ENCODE measurements at regions not wholly inside any gene's neighbourhood (a gene's known extent, or its start where the extent isn't known, plus 50 kb on each side); places are given as distances from the start of the nearest gene placed in this dataset.
"Not testable (repeated sequence)": the region's sequence is repeated elsewhere in the genome, so short reads cannot be mapped to it uniquely, and the experiment has no call there.

- DNase-seq (ENCODE audit: extremely low spot score) = no peak
- CTCF ChIA-PET = interaction anchor here (0.9 kb wide), 1 partner anchor 10 kb away, joined by 3 read pairs; no protein-coding TSS in a partner anchor
- no peak for TF ChIP-seq CTCF (IDR thresholded peaks at IDR 0.05; ENCODE audit: control extremely low read depth, extremely low read depth, low read depth, missing control alignments)
- POLR2A ChIA-PET = no interaction called here
Measured at GRCh38 chr18:47383729-47384128, 132.3 kb upstream of the SKOR2 start.

DNA sequence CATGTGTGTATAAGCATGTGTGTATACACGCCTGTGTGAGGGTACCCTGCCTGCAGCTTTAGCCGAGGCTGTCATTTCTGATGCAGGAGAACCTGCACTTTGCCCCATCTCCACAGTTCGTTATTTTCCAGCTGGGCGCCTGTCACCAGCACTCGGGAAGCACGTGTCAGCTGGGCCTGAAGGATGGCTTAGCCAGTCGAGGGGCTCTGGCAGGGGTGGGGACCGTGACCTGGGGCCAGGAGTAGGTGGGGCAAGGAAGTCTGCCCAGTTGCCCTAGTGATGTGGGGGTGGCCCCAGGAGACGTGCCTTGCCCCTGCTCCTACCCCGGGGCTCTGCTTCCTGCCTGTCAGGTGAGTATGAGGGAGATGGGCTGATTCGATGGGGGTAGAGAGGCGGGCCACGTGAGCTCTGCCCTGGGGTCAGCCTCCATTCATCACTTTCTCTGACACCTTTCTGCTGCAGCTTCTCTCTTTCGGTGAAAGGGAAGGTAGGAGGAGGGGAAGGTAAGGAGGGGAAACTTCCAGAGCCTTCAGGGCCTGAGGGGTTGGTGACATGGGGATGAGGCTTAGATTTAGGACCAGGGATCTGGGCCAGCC lies 130.6 kb upstream of the SKOR2 start:
- no peak for DNase-seq (ENCODE audit: extremely low spot score)
- CTCF ChIA-PET = interaction anchor here (3.0 kb wide), 1 partner anchor 15 kb away, joined by 9 read pairs; no protein-coding TSS in a partner anchor
- TF ChIP-seq CTCF (IDR thresholded peaks at IDR 0.05; ENCODE audit: control extremely low read depth, extremely low read depth, low read depth, missing control alignments) = no peak
- POLR2A ChIA-PET = no interaction called here

DNA sequence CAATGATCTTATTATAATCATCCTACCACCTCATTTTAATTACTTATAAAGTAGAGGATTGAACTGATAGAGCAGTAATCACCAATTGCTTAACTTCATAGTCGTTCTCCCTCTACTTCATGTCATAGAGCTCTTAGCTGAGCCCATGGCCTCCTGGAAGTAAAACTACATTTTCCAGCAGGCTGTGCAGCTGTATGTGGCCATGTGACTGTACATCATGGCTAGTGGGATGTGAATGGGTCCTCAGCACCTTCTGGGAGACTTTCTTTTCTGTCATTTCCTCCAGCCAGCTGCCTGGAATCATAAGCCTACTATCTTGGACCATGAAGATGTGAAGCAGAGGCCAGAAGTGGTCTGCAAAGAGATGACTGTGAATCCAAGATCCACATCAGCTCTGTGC lies 128.7 kb upstream of the SKOR2 start:
- ChIA-PET POLR2A (no interaction called here), CTCF (no interaction called here)
- no peak for DNase-seq (ENCODE audit: extremely low spot score)
- no peak for TF ChIP-seq CTCF (IDR thresholded peaks at IDR 0.05; ENCODE audit: control extremely low read depth, extremely low read depth, low read depth, missing control alignments)

DNA sequence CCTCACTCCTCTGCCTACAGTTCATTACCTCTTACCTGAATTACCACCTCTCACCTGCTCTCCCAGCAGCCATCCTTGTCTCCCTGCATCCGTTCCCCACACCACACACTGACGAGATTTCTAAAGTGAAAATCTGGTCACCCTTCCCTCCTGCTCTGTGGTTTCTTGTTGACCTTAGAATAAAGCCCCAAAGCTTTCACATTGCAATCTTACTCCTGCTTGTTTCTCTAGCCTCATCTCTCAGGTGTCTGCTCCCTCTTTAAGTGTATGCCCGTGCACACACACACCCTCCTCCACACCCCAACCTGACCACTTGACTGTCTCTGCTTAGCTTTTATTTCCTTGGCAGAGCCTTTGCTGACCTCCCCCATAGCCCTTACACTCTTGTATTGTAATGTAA lies 122.0 kb upstream of the SKOR2 start:
- no peak for DNase-seq (ENCODE audit: extremely low spot score)
- TF ChIP-seq CTCF (IDR thresholded peaks at IDR 0.05; ENCODE audit: control extremely low read depth, extremely low read depth, low read depth, missing control alignments) = no peak
- ChIA-PET CTCF (interaction anchor here (1.7 kb wide), 1 partner anchor 10 kb away, joined by 3 read pairs; no protein-coding TSS in a partner anchor), POLR2A (no interaction called here)

GRCh38 chr18:47370052-47370451 lies 118.6 kb upstream of the SKOR2 start:
- DNase-seq (ENCODE audit: extremely low spot score) = no peak
- ChIA-PET CTCF (no interaction called here), POLR2A (no interaction called here)
- no peak for TF ChIP-seq CTCF (IDR thresholded peaks at IDR 0.05; ENCODE audit: control extremely low read depth, extremely low read depth, low read depth, missing control alignments)

- DNase-seq (ENCODE audit: extremely low spot score); POLR2A ChIA-PET; CTCF ChIA-PET: not testable (repeated sequence)
Measured at GRCh38 chr18:47354061-47354460, 102.6 kb upstream of the SKOR2 start.

GRCh38 chr18:47346016-47346415 lies 94.6 kb upstream of the SKOR2 start:
- CTCF ChIA-PET = no interaction called here
- no peak for DNase-seq (ENCODE audit: extremely low spot score)
- POLR2A ChIA-PET = no interaction called here
- no peak for TF ChIP-seq CTCF (IDR thresholded peaks at IDR 0.05; ENCODE audit: control extremely low read depth, extremely low read depth, low read depth, missing control alignments)
